Small intestine (tissue), 7 donors: ENCODE measurements at regions not wholly inside any gene's neighbourhood (a gene's known extent, or its start where the extent isn't known, plus 50 kb on each side); places are given as distances from the start of the nearest gene placed in this dataset.
A peak's percentile ranks its signal among the peaks of the same experiment; 100 is the strongest.

Source experiments
- DNase-seq, 2 donors: peaks; one replicate each; pipeline versions ENCODE4 v3.0.0 to v3.0.0-alpha.2; 2013
- FAIRE-seq: peaks from 2 replicates; lab custom pipeline; 2012; peaks lifted over from hg19 to GRCh38; lab: Jason Lieb, UNC
- H3K27ac ChIP-seq, 3 donors: one replicate each; pipeline ENCODE4 v1.5.1; 2013; ENCODE audit warnings: low read length in 2 of 3, mild to moderate bottlenecking in 2 of 3, control low read depth in 1 of 3, inconsistent platforms in 1 of 3, low read depth in 1 of 3, moderate library complexity in 1 of 3
- H3K27me3 ChIP-seq, 3 donors: one replicate each; pipeline ENCODE4 v1.6.1; 2013; ENCODE audit warnings: low read length in 3 of 3, inconsistent platforms in 1 of 3; ENCODE audit not compliant: control insufficient read depth in 3 of 3, insufficient read depth in 3 of 3
- H3K36me3 ChIP-seq, 3 donors: one replicate each; pipeline ENCODE4 v1.6.1; 2013; ENCODE audit warnings: low read length in 3 of 3, inconsistent platforms in 1 of 3, low read depth in 1 of 3, mild to moderate bottlenecking in 1 of 3, moderate library complexity in 1 of 3; ENCODE audit not compliant: control insufficient read depth in 3 of 3, insufficient read depth in 2 of 3
- H3K4me1 ChIP-seq, 3 donors: one replicate each; pipeline ENCODE4 v1.6.1; 2013; ENCODE audit warnings: low read length in 2 of 3, inconsistent platforms in 1 of 3, low read depth in 1 of 3, mild to moderate bottlenecking in 1 of 3, moderate library complexity in 1 of 3; ENCODE audit not compliant: control insufficient read depth in 3 of 3, insufficient read depth in 2 of 3
- H3K4me3 ChIP-seq, 3 donors: one replicate each; pipeline ENCODE4 v1.5.1; 2013; ENCODE audit warnings: low read length in 3 of 3, control low read depth in 1 of 3, inconsistent platforms in 1 of 3, low read depth in 1 of 3, mild to moderate bottlenecking in 1 of 3, moderate library complexity in 1 of 3
- H3K9me3 ChIP-seq, 2 donors: one replicate each; pipeline ENCODE4 v1.6.1; 2013; ENCODE audit warnings: low read depth in 1 of 2, low read length in 1 of 2; ENCODE audit not compliant: control insufficient read depth in 2 of 2, insufficient read depth in 1 of 2
- WGBS, 3 donors: extraction: QIAGEN DNeasy Blood & Tissue Kit; methylation state at CpG; one replicate each; pipeline ENCODE4 v1.1.7; 2013; 5-methylcytosine and 5-hydroxymethylcytosine counted together
- donor health status: healthy with polysubstance abuse.
- donor health status: control.
- donor health status: control.
- donor health status: Bipolar disorder and iron deficiency.
- donor health status: healthy.

DNA sequence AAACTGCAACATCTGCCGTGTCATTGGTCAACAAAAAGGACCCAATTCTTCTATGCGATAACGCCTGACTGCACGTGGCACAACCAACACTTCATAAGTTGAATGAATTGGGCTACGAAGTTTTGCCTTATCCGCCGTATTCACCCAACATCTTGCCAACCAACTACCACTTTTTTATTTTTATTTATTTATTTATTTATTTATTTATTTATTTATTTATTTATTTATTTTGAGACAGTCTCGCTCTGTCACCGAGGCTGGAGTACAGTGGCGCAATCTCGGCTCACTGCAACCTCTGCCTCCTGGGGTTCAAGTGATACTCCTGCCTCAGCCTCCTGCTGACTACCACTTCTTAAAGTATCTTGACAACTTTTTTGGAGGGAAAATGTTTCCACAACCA is 127.4 kb downstream of the RASSF9 start:
- no peaks in the 10 kb centered on the region for H3K4me1 ChIP-seq
- H3K27ac ChIP-seq: no peak overlapping the region
- no peak overlapping the region for H3K4me3 ChIP-seq
- no peak for FAIRE-seq
- 94 to 95% (median 95%) methylated on average over 11 of the region's 11 CpGs for WGBS, 3 donors
- no peaks in the 10 kb centered on the region for H3K27me3 ChIP-seq
- no peaks in the 10 kb centered on the region for H3K36me3 ChIP-seq
- no peak for DNase-seq
- no peaks in the 10 kb centered on the region for H3K9me3 ChIP-seq

DNA sequence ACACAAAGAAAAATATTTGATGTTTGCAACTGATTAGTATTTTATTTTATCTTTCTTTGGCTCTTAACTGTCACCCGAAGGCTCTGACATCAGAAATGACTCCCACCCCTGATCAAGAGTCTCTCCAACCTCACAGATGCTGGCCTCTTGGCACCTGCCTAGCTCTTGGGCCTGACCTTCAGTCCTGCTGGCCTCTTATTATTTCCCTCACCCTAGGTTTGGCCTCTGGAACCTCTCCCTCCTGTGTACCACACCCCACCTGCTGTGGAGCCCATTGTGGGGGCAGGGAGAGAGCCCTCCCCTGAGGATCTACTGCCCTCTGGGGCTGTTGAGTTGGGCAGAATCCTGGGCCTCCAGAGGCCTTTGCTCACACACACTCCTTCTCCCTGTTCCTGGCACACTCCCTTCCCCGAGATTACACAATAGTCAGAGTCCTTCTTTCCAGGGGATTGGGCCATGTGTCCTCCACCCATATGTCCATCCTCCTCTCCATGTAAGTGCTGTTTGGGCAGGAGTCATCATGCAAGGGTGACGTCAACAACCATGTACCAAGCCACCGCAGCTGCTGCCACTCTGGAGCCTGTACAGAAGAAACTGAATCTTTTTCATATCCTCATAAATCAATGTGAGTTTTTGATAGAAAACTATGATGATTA is 124.3 kb downstream of the RASSF9 start:
- H3K9me3 ChIP-seq: no peaks in the 10 kb centered on the region
- DNase-seq (no peak), FAIRE-seq (no peak)
- H3K4me1 ChIP-seq: no peaks in the 10 kb centered on the region
- H3K27me3 ChIP-seq: no peaks in the 10 kb centered on the region
- H3K4me3 ChIP-seq: no peak overlapping the region
- WGBS, 3 donors: 82 to 87% (median 84%) methylated on average over 4 of the region's 4 CpGs
- no peak overlapping the region for H3K27ac ChIP-seq
- no peaks in the 10 kb centered on the region for H3K36me3 ChIP-seq

DNA sequence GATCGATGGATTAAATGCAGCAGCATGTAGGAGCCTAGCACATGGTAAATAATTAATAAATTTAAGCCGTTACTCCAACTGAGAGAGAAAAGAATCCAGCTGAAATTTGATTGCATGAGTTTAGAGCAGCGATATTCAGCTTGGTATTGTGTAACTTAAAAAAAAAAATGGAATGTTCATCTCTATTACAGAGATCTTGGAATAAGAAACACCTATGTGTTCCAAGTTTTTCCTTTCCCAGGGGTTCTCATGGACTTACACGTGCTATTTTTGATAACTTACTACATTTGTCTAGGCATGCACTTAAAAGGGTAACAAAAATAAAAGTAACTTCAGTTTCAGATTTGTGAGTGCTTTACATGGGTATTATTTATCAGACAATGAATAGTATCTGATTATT is 122.8 kb downstream of the RASSF9 start:
- DNase-seq (no peak), FAIRE-seq (no peak)
- peaks cover 0 to 3% of the 10 kb centered on the region in 2 donors for H3K9me3 ChIP-seq
- no peak overlapping the region for H3K27ac ChIP-seq
- no peak overlapping the region for H3K4me3 ChIP-seq
- 43 to 51% (median 49%) methylated on average over 4 of the region's 4 CpGs for WGBS, 3 donors
- H3K36me3 ChIP-seq: no peaks in the 10 kb centered on the region
- no peaks in the 10 kb centered on the region for H3K27me3 ChIP-seq
- H3K4me1 ChIP-seq: no peaks in the 10 kb centered on the region

DNA sequence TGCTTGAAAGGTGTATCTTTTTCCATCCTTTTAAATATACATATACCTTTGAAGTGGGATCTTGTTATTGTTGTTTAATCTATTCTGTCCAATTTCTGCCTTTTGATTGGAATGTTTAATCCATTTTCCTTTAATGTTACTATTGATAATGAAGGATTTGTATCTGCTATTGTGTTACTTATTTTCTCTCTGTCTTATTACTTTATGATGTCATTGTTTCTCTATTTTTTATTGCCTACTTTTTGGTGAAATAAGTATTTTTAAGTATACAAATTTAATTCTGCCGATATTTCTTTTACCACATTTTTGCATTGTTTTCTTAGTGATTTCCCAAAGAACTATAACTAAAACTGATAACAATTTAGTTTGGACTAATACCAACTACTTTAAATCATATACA is 121.8 kb downstream of the RASSF9 start:
- H3K36me3 ChIP-seq: no peaks in the 10 kb centered on the region
- H3K27me3 ChIP-seq: no peaks in the 10 kb centered on the region
- no peak overlapping the region for H3K4me3 ChIP-seq
- peaks cover 0 to 3% of the 10 kb centered on the region in 2 donors for H3K9me3 ChIP-seq
- FAIRE-seq (no peak), DNase-seq (no peak)
- no peaks in the 10 kb centered on the region for H3K4me1 ChIP-seq
- no peak overlapping the region for H3K27ac ChIP-seq
- 94 to 100% (median 95%) methylated on average over 1 of the region's 1 CpG for WGBS, 3 donors

DNA sequence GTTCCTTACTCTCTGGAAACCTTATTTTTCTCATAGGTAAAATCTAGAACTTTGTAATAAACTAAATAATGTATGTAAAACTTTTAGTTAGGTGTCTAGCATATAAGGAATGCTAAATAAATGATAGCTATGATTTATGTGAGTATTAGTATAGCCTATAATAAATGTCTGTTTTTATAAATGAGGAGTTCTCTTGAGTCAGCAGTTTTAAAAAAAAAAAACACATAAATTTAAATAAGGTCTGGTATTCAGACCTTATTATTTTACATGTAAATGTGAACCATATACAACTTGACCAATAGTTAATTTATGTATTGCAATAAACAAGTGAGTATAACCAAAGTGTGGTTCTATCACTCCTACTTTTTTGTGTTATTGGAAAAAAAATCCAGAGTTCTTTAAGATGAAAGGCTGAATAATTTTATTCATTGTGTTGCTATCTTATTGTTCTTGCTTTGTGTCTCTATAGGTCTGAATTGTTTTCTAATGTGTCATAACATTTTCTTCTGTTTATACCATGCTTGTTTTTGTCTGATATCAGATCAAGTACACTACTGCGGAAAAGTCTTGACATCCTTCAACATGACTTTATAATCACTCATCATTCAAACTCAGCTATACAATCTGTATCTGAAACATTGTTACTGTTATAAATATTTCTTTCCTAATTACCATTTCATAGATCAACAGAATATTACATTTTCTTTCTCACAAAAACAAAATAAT is 115.7 kb downstream of the RASSF9 start:
- FAIRE-seq (peak; percentile 73), DNase-seq (no peak)

DNA sequence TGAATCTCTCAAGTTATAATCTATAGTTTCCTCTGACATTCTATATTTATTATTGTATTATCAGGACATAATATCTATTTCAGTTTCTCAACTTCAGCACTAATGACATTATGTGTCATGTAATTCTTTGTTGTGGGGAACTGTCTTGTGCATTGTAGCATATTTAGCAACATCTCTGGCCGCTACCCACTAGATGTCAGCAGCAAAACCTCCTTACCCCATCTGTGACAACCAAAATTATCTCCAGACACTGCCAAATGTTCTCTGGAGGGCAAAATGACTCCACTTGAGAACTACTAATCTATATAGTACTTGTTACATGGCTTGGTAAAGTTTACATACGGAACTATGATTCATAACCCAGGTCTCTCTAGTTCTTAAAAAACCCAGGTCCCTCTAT is 110.2 kb downstream of the RASSF9 start:
- no peak for FAIRE-seq
- WGBS, 3 donors: 78 to 82% (median 79%) methylated on average over 2 of the region's 2 CpGs

More for the DNA sequence above, 115.7 kb downstream of the RASSF9 start:
- Histone ChIP-seq H3K27ac (no peak overlapping the region), H3K9me3 (peaks cover 0 to 3% of the 10 kb centered on the region in 2 donors), H3K27me3 (no peaks in the 10 kb centered on the region), H3K4me1 (no peaks in the 10 kb centered on the region), H3K36me3 (no peaks in the 10 kb centered on the region), H3K4me3 (no peak overlapping the region)
- WGBS, 3 donors: 87 to 93% (median 89%) methylated on average over 1 of the region's 1 CpG

DNA sequence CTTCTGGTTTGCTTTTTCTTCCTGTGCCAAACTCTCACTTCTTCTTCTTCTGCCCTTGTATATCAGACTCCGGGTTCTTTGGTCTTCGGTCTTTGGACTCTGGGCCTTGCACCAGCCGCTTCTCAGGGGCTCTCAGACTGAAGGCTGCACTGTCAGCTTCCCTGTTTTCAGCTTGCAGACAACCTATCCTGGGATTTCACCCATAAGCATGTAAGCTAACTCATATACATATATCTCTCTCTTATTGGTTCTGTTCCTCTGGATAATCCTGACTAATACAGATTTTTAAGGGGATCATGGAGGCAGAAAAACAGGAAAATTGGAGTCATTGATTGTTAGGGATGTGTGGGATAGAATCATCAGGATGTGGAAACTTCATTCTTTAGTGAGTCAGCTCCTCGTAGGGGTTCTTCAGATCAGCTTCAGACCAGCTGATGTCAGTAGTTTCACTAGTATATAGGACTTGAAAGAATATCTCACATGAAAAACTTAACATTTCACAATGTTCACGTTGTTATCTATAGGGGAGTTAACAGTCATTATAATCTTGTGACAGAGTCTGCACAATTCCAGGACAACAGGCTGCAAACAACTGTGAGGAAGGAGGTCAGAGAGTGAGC is 102.9 kb downstream of the RASSF9 start:
- peak overlapping the region in 1 of 3 donors; percentile 75 for H3K27ac ChIP-seq
- FAIRE-seq: no peak
- DNase-seq: peak; percentile 6 to 76
- no peaks in the 10 kb centered on the region for H3K27me3 ChIP-seq
- no peak overlapping the region for H3K4me3 ChIP-seq
- 32 to 60% (median 40%) methylated on average over 5 of the region's 5 CpGs for WGBS, 3 donors
- no peaks in the 10 kb centered on the region for H3K36me3 ChIP-seq
- peaks cover 0 to 7% (median 0%) of the 10 kb centered on the region in 3 donors for H3K4me1 ChIP-seq
- no peaks in the 10 kb centered on the region for H3K9me3 ChIP-seq

More for the DNA sequence above, 110.2 kb downstream of the RASSF9 start:
- H3K9me3 ChIP-seq: no peaks in the 10 kb centered on the region
- H3K27me3 ChIP-seq: no peaks in the 10 kb centered on the region
- DNase-seq: no peak
- H3K4me3 ChIP-seq: no peak overlapping the region
- no peak overlapping the region for H3K27ac ChIP-seq
- H3K4me1 ChIP-seq: no peaks in the 10 kb centered on the region
- no peaks in the 10 kb centered on the region for H3K36me3 ChIP-seq

DNA sequence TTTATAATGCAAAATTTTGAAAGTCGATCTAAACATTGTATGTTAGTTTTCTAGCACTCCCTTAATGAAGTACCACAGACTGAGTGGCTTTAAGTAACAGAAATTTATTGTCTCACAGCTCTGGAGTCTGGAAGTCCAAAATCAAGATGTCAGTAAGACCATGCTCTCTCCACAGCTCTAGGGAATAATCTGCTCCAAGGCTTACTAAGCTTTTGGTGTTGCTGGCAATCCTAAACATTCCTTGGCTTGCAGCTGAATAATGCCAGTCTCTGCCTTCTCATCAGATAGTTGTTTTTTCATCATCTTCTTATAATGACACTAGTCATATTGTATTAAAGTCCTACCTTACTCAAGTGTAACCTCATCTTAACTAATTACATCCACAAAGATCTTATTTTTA is 102.2 kb downstream of the RASSF9 start:
- Histone ChIP-seq H3K36me3 (no peaks in the 10 kb centered on the region), H3K4me3 (no peak overlapping the region), H3K9me3 (no peaks in the 10 kb centered on the region), H3K27me3 (no peaks in the 10 kb centered on the region), H3K4me1 (peaks cover 0 to 7% (median 0%) of the 10 kb centered on the region in 3 donors), H3K27ac (peak overlapping the region in 1 of 3 donors; percentile 75)
- FAIRE-seq (no peak), DNase-seq (no peak)
- WGBS, 3 donors: 71 to 87% (median 86%) methylated on average over 1 of the region's 1 CpG
